Amygdala (tissue), 56 donors: ENCODE measurements at regions not wholly inside any gene's neighbourhood (a gene's known extent, or its start where the extent isn't known, plus 50 kb on each side); places are given as distances from the start of the nearest gene placed in this dataset.
"Not testable (repeated sequence)": the region's sequence is repeated elsewhere in the genome, so short reads cannot be mapped to it uniquely, and the experiment has no call there.

Experiments used
- DNase-seq, 56 donors: peaks; one replicate each; lab custom pipeline; 2025; lab: John Stamatoyannopoulos, UW

GRCh38 chr13:67554746-67555452 is 324.8 kb upstream of the PCDH9 start:
- DNase-seq, result no peak

GRCh38 chr13:67554286-67554685 is 324.1 kb upstream of the PCDH9 start:
- DNase-seq, result no peak

GRCh38 chr13:67549331-67549730 is 319.2 kb upstream of the PCDH9 start:
- no peak for DNase-seq

GRCh38 chr13:67538906-67539305 is 308.8 kb upstream of the PCDH9 start:
- no peak for DNase-seq

- DNase-seq, result no peak
Observed at GRCh38 chr13:67520886-67521285, 290.8 kb upstream of the PCDH9 start.

GRCh38 chr13:67519356-67519755 is 289.2 kb upstream of the PCDH9 start:
- no peak for DNase-seq

GRCh38 chr13:67518785-67519184 is 288.6 kb upstream of the PCDH9 start:
- DNase-seq, result no peak

- no peak for DNase-seq
Observed at GRCh38 chr13:67515895-67516294, 285.8 kb upstream of the PCDH9 start.

- peak in 1 of 56 donors; percentile 17 for DNase-seq
Observed at GRCh38 chr13:67509018-67509417, 278.9 kb upstream of the PCDH9 start.

- DNase-seq, result not testable (repeated sequence)
Observed at GRCh38 chr13:67508275-67508674, 278.1 kb upstream of the PCDH9 start.

GRCh38 chr13:67506407-67506806 is 276.3 kb upstream of the PCDH9 start:
- DNase-seq, result no peak

GRCh38 chr13:67505376-67505775 is 275.2 kb upstream of the PCDH9 start:
- DNase-seq, result no peak

- DNase-seq, result no peak
Observed at GRCh38 chr13:67498948-67499347, 268.8 kb upstream of the PCDH9 start.

GRCh38 chr13:67493835-67494234 is 263.7 kb upstream of the PCDH9 start:
- DNase-seq, result no peak

- DNase-seq, result no peak
Observed at GRCh38 chr13:67489016-67489415, 258.9 kb upstream of the PCDH9 start.

- no peak for DNase-seq
Observed at GRCh38 chr13:67481445-67481844, 251.3 kb upstream of the PCDH9 start.

GRCh38 chr13:67474115-67474514 is 244.0 kb upstream of the PCDH9 start:
- DNase-seq, result no peak

- no peak for DNase-seq
Observed at GRCh38 chr13:67469623-67470022, 239.5 kb upstream of the PCDH9 start.

GRCh38 chr13:67466569-67466968 is 236.4 kb upstream of the PCDH9 start:
- DNase-seq, result no peak

GRCh38 chr13:67464154-67464553 is 234.0 kb upstream of the PCDH9 start:
- DNase-seq, result no peak

- no peak for DNase-seq
Observed at GRCh38 chr13:67462098-67462497, 232.0 kb upstream of the PCDH9 start.

- DNase-seq, result not testable (repeated sequence)
Observed at GRCh38 chr13:67452526-67452925, 222.4 kb upstream of the PCDH9 start.

GRCh38 chr13:67445436-67445835 is 215.3 kb upstream of the PCDH9 start:
- no peak for DNase-seq
